ENCODE measurements at regions not wholly inside any gene's neighbourhood (a gene's known extent, or its start where the extent isn't known, plus 50 kb on each side); places are given as distances from the start of the nearest gene placed in this dataset.
"Not testable (repeated sequence)": the region's sequence is repeated elsewhere in the genome, so short reads cannot be mapped to it uniquely, and the experiment has no call there.

DNA sequence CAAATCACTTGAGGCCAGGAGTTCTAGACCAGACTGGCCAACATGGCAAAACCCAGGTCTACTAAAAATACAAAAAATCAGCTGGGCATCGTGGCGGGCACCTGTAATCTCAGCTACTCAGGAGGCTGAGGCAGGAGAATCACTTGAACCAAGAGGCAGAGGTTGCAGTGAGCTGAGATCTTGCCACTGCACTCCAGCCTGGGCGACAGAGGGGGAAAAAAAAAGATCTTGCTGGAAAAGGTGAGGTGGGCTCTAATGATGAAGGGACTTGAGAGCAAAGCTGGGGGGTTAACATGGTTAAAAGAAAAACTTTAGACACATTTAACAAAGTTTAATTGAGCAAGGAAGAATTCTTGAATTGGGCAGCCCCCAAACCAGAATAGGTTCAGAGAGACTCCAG is 121.8 kb downstream of the BANF2 start:
- H3K23ac ChIP-seq (ENCODE audit: low read length); H2AK5ac ChIP-seq (ENCODE audit: low read length); H2BK5ac ChIP-seq (ENCODE audit: low read depth, low read length, poor library complexity); H2BK120ac ChIP-seq (ENCODE audit: insufficient read depth, low read length, poor library complexity); H3K18ac ChIP-seq (ENCODE audit: low read length); H3K9me3 ChIP-seq (ENCODE audit: insufficient read depth, low read depth, low read length); H2BK12ac ChIP-seq (ENCODE audit: low read length); H3K79me2 ChIP-seq (ENCODE audit: control insufficient read depth, insufficient read depth, low read length, poor library complexity); H3K9ac ChIP-seq (ENCODE audit: low read length); H4K91ac ChIP-seq (ENCODE audit: low read depth, low read length); H3K4me3 ChIP-seq (ENCODE audit: low read depth, low read length); H3K4me1 ChIP-seq (ENCODE audit: control insufficient read depth in 1 of 2, insufficient read depth in 2 of 2, low read length in 2 of 2); H3K79me1 ChIP-seq (ENCODE audit: low read length); H3K27me3 ChIP-seq (ENCODE audit: insufficient read depth, low read length); DNase-seq; H3K36me3 ChIP-seq (ENCODE audit: control insufficient read depth in 1 of 2, insufficient read depth in 2 of 2, low read length in 2 of 2); H2AFZ ChIP-seq (ENCODE audit: insufficient read depth, low read length, poor library complexity); H4K8ac ChIP-seq (ENCODE audit: low read depth, low read length); H3K4ac ChIP-seq (ENCODE audit: low read depth, low read length); H3K4me2 ChIP-seq (ENCODE audit: low read length); H3K14ac ChIP-seq (ENCODE audit: low read length); H4K12ac ChIP-seq (ENCODE audit: low read depth, low read length); H3K27ac ChIP-seq (ENCODE audit: low read depth, low read length): not testable (repeated sequence)
- WGBS (ENCODE audit: extremely low coverage, insufficient coverage, insufficient read length) = no CpG with 5 or more reads among the region's 3 CpGs

DNA sequence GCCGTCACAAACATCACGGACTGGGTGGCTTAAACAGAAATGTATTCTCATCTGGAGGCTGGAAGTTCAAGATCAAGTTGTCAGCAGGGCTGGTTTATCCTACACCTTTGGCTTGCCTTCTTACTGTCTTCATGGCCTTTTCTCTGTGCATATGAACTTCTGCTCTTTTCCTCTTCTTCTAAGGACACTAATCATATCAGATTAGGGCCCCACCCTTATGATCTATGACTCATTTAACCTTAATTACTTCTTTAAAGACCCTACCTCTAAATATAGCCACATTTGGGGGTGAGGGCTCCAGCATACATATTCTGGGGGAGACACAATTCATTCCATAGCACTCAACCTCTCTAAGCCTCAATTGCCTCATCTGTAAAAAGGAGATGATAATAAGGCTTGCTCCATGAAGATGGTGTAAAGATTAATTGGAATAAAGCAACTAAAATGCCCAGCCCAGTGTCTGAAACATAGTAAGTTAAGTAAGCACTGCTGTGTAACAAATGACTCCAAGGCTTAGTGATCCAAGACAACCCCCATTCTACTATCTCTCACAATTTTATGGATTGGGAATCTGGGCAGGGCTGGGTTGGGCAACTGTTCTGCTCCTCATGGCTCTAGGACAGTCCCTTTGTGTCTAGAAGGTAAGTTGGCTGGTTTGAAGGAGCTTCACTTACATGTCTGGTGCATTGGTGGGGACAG is 119.8 kb downstream of the BANF2 start:
- Histone ChIP-seq H3K4me1 (ENCODE audit: control insufficient read depth in 1 of 2, insufficient read depth in 2 of 2, low read length in 2 of 2) (no peaks in the 10 kb centered on the region), H3K23ac (ENCODE audit: low read length) (no peak overlapping the region), H3K79me2 (ENCODE audit: control insufficient read depth, insufficient read depth, low read length, poor library complexity) (no peaks in the 10 kb centered on the region), H3K4me2 (ENCODE audit: low read length) (no peak overlapping the region), H3K4ac (ENCODE audit: low read depth, low read length) (no peak overlapping the region), H2AFZ (ENCODE audit: insufficient read depth, low read length, poor library complexity) (no peak overlapping the region), H2AK5ac (ENCODE audit: low read length) (no peak overlapping the region), H4K8ac (ENCODE audit: low read depth, low read length) (no peak overlapping the region), H4K12ac (ENCODE audit: low read depth, low read length) (no peak overlapping the region), H3K27me3 (ENCODE audit: insufficient read depth, low read length) (no peaks in the 10 kb centered on the region), H3K9me3 (ENCODE audit: insufficient read depth, low read depth, low read length) (peaks cover 1% of the 10 kb centered on the region), H3K27ac (ENCODE audit: low read depth, low read length) (no peak overlapping the region), H3K14ac (ENCODE audit: low read length) (no peak overlapping the region), H2BK120ac (ENCODE audit: insufficient read depth, low read length, poor library complexity) (no peak overlapping the region), H2BK5ac (ENCODE audit: low read depth, low read length, poor library complexity) (no peak overlapping the region), H4K91ac (ENCODE audit: low read depth, low read length) (no peak overlapping the region), H2BK12ac (ENCODE audit: low read length) (no peak overlapping the region), H3K9ac (ENCODE audit: low read length) (peak overlapping the region; percentile 7), H3K36me3 (ENCODE audit: control insufficient read depth in 1 of 2, insufficient read depth in 2 of 2, low read length in 2 of 2) (no peaks in the 10 kb centered on the region), H3K79me1 (ENCODE audit: low read length) (no peaks in the 10 kb centered on the region), H3K4me3 (ENCODE audit: low read depth, low read length) (no peak overlapping the region), H3K18ac (ENCODE audit: low read length) (no peak overlapping the region)
- WGBS (ENCODE audit: extremely low coverage, insufficient coverage, insufficient read length) = no CpG with 5 or more reads among the region's 2 CpGs
- no peak for DNase-seq

DNA sequence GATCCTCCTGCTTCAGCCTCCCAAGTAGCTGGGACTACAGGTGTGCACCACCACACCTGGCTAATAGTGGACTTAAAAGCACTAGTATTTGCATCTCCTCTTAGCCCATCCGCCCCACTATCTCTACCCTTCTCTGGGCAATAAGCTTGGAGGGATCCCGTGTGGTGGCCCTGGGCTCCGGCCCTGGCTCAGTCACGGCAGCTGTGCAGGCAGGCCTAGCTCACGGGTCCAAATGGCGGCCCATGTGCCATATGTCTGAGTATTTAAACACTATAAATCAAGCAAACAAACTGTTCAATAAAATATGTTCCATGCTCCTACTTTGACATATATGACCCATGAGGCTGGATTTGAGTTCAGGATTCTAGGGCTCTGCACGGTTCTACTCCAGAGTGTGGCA is 118.4 kb downstream of the BANF2 start:
- Histone ChIP-seq H3K9me3 (ENCODE audit: insufficient read depth, low read depth, low read length) (peaks cover 1% of the 10 kb centered on the region), H3K79me1 (ENCODE audit: low read length) (no peaks in the 10 kb centered on the region), H4K12ac (ENCODE audit: low read depth, low read length) (no peak overlapping the region), H3K23ac (ENCODE audit: low read length) (no peak overlapping the region), H2AK5ac (ENCODE audit: low read length) (no peak overlapping the region), H3K9ac (ENCODE audit: low read length) (no peak overlapping the region), H2AFZ (ENCODE audit: insufficient read depth, low read length, poor library complexity) (no peak overlapping the region), H3K4ac (ENCODE audit: low read depth, low read length) (no peak overlapping the region), H3K36me3 (ENCODE audit: control insufficient read depth in 1 of 2, insufficient read depth in 2 of 2, low read length in 2 of 2) (no peaks in the 10 kb centered on the region), H2BK120ac (ENCODE audit: insufficient read depth, low read length, poor library complexity) (no peak overlapping the region), H3K27me3 (ENCODE audit: insufficient read depth, low read length) (no peaks in the 10 kb centered on the region), H2BK5ac (ENCODE audit: low read depth, low read length, poor library complexity) (no peak overlapping the region), H3K18ac (ENCODE audit: low read length) (no peak overlapping the region), H3K79me2 (ENCODE audit: control insufficient read depth, insufficient read depth, low read length, poor library complexity) (no peaks in the 10 kb centered on the region), H2BK12ac (ENCODE audit: low read length) (no peak overlapping the region), H4K91ac (ENCODE audit: low read depth, low read length) (no peak overlapping the region), H4K8ac (ENCODE audit: low read depth, low read length) (no peak overlapping the region), H3K4me2 (ENCODE audit: low read length) (no peak overlapping the region), H3K4me3 (ENCODE audit: low read depth, low read length) (no peak overlapping the region), H3K27ac (ENCODE audit: low read depth, low read length) (no peak overlapping the region), H3K14ac (ENCODE audit: low read length) (no peak overlapping the region), H3K4me1 (ENCODE audit: control insufficient read depth in 1 of 2, insufficient read depth in 2 of 2, low read length in 2 of 2) (no peaks in the 10 kb centered on the region)
- no CpG with 5 or more reads among the region's 7 CpGs for WGBS (ENCODE audit: extremely low coverage, insufficient coverage, insufficient read length)
- no peak for DNase-seq

DNA sequence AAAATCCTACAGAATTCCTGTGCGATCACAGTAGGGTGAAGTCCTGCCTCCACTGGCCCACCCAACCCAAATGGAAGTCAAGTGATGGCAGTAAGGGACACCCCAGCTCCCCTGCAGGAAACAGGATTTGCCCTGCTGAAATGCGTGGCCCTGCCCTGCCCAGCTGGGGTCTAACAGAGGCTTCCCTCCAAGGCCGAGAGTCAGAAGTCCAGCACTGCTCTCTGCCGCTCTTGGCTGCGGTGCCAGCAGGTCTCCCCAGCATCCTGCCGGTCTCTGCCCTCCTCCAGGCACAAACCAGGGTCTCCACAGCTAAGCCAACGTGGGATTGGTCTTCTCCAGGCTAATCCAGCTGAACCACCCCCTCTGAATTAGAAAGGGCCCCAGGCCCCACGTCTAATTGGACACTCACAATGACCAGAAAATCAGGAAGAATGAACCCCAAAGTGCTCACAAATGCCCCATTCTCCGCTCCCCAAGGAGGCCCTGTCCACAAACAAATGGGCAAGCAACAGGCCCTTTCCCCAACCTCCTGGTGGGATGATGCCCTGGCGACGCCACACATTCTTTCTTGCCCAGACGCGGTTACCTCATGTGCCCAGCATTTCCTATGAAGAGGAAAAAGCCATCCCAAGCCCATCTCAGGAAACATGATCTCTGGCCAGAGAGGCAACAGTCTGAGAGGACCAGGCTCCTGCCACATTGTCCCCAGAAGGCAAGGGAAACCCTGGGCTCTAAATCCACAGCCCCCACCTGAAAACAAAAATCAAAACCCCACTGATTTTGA is 117.2 kb downstream of the BANF2 start:
- Histone ChIP-seq H2AK5ac (ENCODE audit: low read length) (no peak overlapping the region), H3K14ac (ENCODE audit: low read length) (no peak overlapping the region), H4K8ac (ENCODE audit: low read depth, low read length) (no peak overlapping the region), H4K12ac (ENCODE audit: low read depth, low read length) (no peak overlapping the region), H2BK5ac (ENCODE audit: low read depth, low read length, poor library complexity) (no peak overlapping the region), H4K91ac (ENCODE audit: low read depth, low read length) (no peak overlapping the region), H3K4me2 (ENCODE audit: low read length) (no peak overlapping the region), H3K27ac (ENCODE audit: low read depth, low read length) (no peak overlapping the region), H3K18ac (ENCODE audit: low read length) (no peak overlapping the region), H3K27me3 (ENCODE audit: insufficient read depth, low read length) (no peaks in the 10 kb centered on the region), H2BK12ac (ENCODE audit: low read length) (no peak overlapping the region), H3K79me1 (ENCODE audit: low read length) (no peaks in the 10 kb centered on the region), H3K9me3 (ENCODE audit: insufficient read depth, low read depth, low read length) (peaks cover 1% of the 10 kb centered on the region), H3K9ac (ENCODE audit: low read length) (no peak overlapping the region), H3K4ac (ENCODE audit: low read depth, low read length) (no peak overlapping the region), H3K79me2 (ENCODE audit: control insufficient read depth, insufficient read depth, low read length, poor library complexity) (no peaks in the 10 kb centered on the region), H2BK120ac (ENCODE audit: insufficient read depth, low read length, poor library complexity) (no peak overlapping the region), H3K23ac (ENCODE audit: low read length) (no peak overlapping the region), H3K4me1 (ENCODE audit: control insufficient read depth in 1 of 2, insufficient read depth in 2 of 2, low read length in 2 of 2) (no peaks in the 10 kb centered on the region), H2AFZ (ENCODE audit: insufficient read depth, low read length, poor library complexity) (no peak overlapping the region), H3K4me3 (ENCODE audit: low read depth, low read length) (no peak overlapping the region), H3K36me3 (ENCODE audit: control insufficient read depth in 1 of 2, insufficient read depth in 2 of 2, low read length in 2 of 2) (no peaks in the 10 kb centered on the region)
- DNase-seq = no peak
- WGBS (ENCODE audit: extremely low coverage, insufficient coverage, insufficient read length) = no CpG with 5 or more reads among the region's 13 CpGs

All from trophoblast cell (in vitro differentiated cells and primary cell).